GM18861 (cell line): ENCODE measurements at regions not wholly inside any gene's neighbourhood (a gene's known extent, or its start where the extent isn't known, plus 50 kb on each side); places are given as distances from the start of the nearest gene placed in this dataset.
A peak's percentile ranks its signal among the peaks of the same experiment; 100 is the strongest.

Experiments used
- ATAC-seq: cut with Tn5 transposase; IDR thresholded peaks from one replicate; pipeline ENCODE4 v1.9.1; 2021; ENCODE audit not compliant: unreplicated experiment

GRCh38 chr3:168267179-168267578, 171.5 kb upstream of the GOLIM4 start:
- no peak for ATAC-seq

DNA sequence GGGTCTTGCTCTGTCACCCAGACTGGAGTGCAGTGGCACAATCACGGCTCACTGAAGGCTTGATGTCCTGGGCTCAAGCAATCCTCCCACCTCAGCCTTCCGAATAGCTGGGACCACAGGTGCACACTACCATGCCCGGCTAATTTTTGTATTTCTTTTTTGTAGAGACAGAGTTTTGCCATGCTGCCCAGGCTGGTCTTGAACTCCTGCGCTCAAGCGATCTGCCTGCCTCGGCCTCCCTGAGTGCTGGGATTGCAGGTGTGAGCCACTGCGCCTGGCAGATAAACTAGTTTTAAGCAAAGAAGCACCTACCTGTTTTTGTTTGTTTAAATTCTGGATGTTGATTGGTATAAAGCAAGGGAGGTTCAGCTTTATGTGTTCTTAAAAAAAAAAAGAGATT, 170.6 kb upstream of the GOLIM4 start:
- ATAC-seq = no peak

GRCh38 chr3:168262887-168263286, 167.2 kb upstream of the GOLIM4 start:
- no peak for ATAC-seq

GRCh38 chr3:168260859-168261258, 165.1 kb upstream of the GOLIM4 start:
- ATAC-seq = peak; percentile 70

- ATAC-seq = peak; percentile 63
Observed at GRCh38 chr3:168251371-168251770, 155.6 kb upstream of the GOLIM4 start.

GRCh38 chr3:168250415-168250861, 154.7 kb upstream of the GOLIM4 start:
- ATAC-seq = no peak

GRCh38 chr3:168249550-168250414, 154.1 kb upstream of the GOLIM4 start:
- peak; percentile 56 for ATAC-seq

DNA sequence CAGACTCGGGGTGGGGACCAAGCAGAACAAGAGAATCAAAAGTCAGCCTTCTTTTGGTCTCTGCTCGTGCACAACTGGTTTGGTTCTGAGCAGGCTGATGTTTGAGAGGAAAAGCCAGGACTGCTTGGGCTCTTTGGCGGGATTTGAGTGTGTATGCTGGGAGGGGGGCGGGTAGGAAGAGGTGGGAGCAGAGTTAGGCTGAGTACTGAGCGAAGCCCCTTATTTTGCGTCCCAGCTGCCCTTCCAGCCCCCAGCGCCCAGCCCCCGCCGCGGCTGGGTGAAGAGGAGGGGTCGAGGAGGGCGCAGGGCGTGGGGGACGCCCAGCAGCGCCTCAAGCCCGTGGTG, 153.5 kb upstream of the GOLIM4 start:
- no peak for ATAC-seq

DNA sequence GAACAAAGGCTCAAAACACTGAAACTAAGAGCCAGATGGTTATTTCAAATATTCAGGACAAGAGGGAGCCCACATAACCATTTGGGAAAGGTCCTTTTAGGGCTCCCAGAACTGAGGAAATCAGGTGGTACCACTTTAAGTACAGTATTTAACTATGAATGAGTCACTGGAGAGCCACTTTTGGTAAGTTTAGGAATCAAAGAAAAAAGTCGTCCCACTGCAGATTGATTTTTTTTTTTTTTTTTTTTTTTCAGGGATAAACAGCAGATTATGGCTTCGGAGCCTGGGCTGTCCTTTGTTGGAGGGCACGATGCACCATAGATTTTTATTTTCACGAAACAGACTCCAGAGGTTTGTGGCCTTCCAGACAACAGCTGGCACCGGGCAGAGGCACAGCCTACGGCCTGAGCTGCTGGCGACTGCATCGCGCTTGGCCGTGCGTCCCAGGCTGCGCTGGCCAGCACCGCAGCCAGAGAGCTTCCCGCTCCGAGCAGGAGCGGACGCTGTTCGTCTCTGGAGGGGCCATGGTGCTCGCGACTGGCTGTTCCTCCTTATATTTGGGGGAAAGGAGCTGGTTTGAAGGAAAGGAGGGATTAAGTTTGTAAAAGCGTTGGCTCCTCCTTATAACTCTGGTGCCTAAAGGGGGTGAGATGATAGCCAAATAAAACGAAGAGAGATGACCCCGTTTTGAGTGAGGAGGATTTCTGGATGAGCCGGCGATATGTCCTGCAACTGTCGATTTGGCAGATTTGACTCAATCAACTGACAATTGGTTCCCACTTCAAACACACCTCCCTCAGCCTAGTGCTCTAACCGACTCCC, 152.9 kb upstream of the GOLIM4 start:
- no peak for ATAC-seq

DNA sequence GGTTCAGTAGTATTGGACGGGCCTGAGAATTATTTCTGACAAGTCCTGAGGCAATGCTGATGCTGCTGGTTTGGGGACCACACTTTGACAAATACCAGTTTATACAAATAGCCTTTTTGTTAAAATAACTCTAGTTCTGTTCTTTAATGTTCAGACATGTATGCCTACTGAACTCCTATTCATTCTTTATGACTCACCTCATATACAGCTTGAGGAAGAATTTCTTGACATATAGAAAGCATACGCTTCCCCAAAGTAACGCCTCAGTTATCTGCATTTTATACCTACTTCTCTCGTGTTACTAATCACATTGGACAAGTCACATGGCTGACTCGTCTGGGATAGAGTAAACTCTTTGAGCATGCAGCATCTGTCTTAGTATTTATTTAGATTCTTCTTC, 145.4 kb upstream of the GOLIM4 start:
- ATAC-seq = no peak

GRCh38 chr3:168239287-168239686, 143.6 kb upstream of the GOLIM4 start:
- ATAC-seq = no peak

DNA sequence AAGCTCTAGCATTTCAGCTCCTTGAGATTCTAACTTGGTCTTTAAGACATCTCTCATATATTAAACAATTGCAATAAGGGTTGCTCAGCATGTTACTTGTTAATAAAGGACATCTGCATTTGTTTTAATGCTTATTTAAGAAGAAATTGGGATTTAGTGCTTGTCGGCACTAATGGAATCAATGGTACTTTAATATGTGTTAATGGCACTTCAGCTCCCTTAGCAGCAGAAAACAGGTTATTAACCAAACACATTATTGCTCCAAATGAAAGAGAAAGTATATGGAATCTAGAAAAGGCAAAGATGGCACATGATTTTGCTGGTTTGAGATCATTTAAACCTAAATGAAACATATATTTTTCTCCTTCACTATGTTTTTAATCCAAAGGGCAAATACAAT, 137.3 kb upstream of the GOLIM4 start:
- ATAC-seq = no peak

DNA sequence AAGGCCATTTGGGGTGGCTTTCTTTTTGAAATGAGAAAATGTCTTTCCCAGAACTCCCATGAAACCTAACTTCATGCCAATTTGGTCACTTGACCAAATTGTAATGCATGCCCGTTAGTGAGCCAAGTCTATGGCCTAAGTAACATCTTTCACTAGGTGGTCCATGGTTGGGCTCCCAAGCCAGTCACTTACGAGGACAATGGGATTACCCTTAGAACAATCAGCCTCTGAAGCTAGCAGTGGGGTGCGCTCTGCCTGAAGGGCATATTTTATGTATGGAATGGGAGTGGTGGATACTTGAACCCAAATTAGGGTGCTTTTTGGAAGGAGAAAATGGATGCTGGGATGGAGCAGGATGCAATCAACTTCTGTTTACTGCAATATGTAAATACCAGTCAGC, 127.4 kb upstream of the GOLIM4 start:
- ATAC-seq = no peak

DNA sequence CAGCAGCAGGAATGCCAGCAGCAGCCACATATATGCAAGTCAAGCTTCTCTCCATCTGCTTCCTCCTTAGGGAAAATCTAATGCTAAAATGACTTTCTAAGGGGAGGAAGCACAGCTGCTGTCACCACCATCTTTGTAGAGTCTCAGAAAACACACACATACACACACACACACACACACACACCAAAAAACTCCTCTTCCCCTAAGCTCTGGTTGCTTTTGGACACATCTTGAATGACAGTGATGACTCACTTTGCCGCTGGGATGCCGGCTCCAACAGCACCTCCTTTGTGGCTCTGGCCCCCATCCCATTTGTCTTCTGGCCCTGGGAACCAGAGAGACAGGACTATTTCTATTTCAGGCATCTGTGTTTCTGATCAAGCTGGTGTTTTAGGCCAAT, 124.8 kb upstream of the GOLIM4 start:
- ATAC-seq = no peak

DNA sequence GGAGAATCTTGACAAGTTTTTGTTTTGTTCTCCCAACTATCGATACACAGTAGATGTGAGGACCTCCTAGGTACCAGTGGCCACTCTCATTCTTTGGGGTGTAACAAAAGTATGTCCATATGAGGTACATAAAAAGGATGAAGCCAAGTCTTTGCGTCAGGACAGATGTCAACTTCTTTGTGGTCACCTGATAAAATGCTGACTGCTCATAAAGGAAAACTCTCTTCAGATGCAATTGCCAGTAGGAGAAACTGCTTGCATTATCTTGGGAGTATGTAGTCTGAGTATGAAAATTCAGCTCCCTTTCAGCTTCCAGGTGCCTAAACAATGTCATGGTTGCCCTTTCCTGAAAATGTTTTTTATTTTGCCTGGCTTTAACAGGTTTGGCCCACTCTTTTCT, 123.8 kb upstream of the GOLIM4 start:
- no peak for ATAC-seq

- no peak for ATAC-seq
Observed at GRCh38 chr3:168218600-168218999, 122.9 kb upstream of the GOLIM4 start.

DNA sequence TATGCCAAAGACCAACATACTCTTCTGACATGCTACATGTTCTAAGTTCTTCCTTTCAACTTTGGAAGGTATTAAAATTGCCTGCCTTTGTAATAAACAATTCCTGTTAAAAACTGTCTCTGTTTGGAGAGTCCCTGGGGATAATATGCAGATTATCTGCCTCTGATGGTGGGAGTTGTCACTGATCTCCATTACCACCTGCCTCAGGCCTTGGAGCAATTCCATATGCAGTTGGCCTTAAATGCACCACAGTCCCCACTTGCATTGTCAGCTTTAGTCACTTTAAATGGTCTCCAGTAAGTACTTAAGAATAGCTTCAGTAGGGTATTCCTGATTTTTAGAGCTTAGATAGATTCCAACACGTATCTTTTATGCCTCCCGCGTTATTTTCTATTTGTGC, 121.1 kb upstream of the GOLIM4 start:
- no peak for ATAC-seq

- ATAC-seq = peak; percentile 92
Observed at GRCh38 chr3:168213920-168214319, 118.2 kb upstream of the GOLIM4 start.

DNA sequence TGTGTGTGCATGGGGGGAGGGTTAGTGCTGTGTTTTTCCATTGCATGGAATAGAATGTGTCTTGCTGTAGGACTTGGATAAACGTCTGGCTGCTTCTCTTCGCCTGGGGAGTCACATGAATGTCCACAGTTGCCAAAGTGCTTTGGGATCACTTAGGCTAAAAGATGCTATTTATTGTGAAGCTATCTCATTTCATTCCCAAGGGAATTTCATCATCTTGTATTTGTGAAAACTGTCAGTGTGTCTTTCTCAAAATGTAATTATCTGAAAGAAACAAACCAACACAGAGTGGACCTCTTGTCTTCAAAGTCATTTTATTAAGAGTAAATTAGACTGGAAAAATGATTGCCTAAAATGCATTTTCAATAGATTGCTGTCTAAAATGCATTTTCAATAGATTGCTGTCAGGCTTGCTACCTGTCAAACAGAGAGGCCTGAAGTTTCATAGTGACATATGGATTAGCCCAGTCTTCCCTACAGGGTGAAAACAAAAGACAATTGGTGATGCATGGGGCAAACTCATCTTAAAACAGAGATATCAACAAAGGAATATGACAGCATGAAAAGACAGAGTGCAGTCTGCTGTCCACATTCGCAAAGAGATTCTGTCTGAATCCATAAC, 117.1 kb upstream of the GOLIM4 start:
- ATAC-seq = no peak

DNA sequence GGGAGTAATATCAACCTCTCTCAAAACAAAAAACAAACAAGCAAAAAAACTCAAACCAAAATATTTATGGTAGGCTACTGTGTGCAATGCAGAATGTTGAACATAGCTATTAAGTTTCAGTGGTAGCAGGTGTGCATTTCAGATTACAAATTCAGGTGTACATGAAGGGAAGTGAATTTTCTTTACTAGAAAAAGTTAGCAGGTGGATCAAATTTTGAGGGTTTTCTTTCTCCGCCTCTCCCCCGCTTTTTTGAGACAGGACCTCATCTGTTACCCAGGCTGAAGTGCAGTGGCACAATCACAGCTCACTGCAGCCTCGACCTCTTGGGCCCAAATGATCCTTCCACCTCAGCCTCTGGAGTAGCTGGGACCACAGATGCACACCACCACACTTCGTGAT, 109.7 kb upstream of the GOLIM4 start:
- no peak for ATAC-seq

GRCh38 chr3:168197162-168197561, 101.4 kb upstream of the GOLIM4 start:
- ATAC-seq = no peak

DNA sequence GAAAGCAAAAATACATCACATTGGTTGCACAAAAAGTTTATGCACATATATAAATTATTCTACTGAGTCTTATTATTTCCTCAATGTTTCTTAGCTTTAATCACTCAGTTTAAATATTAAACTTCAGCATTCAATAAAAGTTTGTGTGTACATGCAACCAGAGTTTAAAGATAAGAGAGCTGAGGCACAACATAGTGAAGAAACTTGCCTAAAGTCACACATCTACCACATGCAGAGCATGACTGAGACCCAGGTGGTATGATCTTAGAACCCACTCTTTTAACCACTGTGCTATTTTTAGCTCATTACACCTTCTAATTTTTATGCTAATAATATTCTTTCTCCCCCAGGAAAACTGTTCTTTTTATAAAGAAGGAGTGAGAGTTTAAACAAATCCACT, 96.1 kb upstream of the GOLIM4 start:
- no peak for ATAC-seq
